ENCODE measurements at regions not wholly inside any gene's neighbourhood (a gene's known extent, or its start where the extent isn't known, plus 50 kb on each side); places are given as distances from the start of the nearest gene placed in this dataset.
"Not testable (repeated sequence)": the region's sequence is repeated elsewhere in the genome, so short reads cannot be mapped to it uniquely, and the experiment has no call there.

- no peak for DNase-seq (ENCODE audit: low read depth in 2 of 2)
These were observed 272.8 kb upstream of the STXBP6 start for GRCh38 chr14:25322784-25323183.

- not testable (repeated sequence) for DNase-seq (ENCODE audit: low read depth in 2 of 2)
These were observed 266.1 kb upstream of the STXBP6 start for GRCh38 chr14:25316007-25316406.

GRCh38 chr14:25308244-25308643 lies 258.3 kb upstream of the STXBP6 start:
- no peak for DNase-seq (ENCODE audit: low read depth in 2 of 2)

- no peak for DNase-seq (ENCODE audit: low read depth in 2 of 2)
These were observed 254.0 kb upstream of the STXBP6 start for GRCh38 chr14:25303934-25304333.

- no peak for DNase-seq (ENCODE audit: low read depth in 2 of 2)
These were observed 248.3 kb upstream of the STXBP6 start for GRCh38 chr14:25298238-25298637.

- DNase-seq (ENCODE audit: low read depth in 2 of 2) = not testable (repeated sequence)
These were observed 240.2 kb upstream of the STXBP6 start for GRCh38 chr14:25290154-25290553.

GRCh38 chr14:25274529-25274928 lies 224.6 kb upstream of the STXBP6 start:
- DNase-seq (ENCODE audit: low read depth in 2 of 2) = no peak

- DNase-seq (ENCODE audit: low read depth in 2 of 2) = no peak
These were observed 217.2 kb upstream of the STXBP6 start for GRCh38 chr14:25267186-25267585.

GRCh38 chr14:25259470-25259869 lies 209.5 kb upstream of the STXBP6 start:
- DNase-seq (ENCODE audit: low read depth in 2 of 2) = no peak

- DNase-seq (ENCODE audit: low read depth in 2 of 2) = no peak
These were observed 202.8 kb upstream of the STXBP6 start for GRCh38 chr14:25252793-25253192.

GRCh38 chr14:25250516-25250915 lies 200.6 kb upstream of the STXBP6 start:
- DNase-seq (ENCODE audit: low read depth in 2 of 2) = no peak

GRCh38 chr14:25247609-25248008 lies 197.7 kb upstream of the STXBP6 start:
- no peak for DNase-seq (ENCODE audit: low read depth in 2 of 2)

GRCh38 chr14:25246751-25247150 lies 196.8 kb upstream of the STXBP6 start:
- DNase-seq (ENCODE audit: low read depth in 2 of 2) = no peak

GRCh38 chr14:25239170-25239569 lies 189.2 kb upstream of the STXBP6 start:
- no peak for DNase-seq (ENCODE audit: low read depth in 2 of 2)

GRCh38 chr14:25237845-25238244 lies 187.9 kb upstream of the STXBP6 start:
- no peak for DNase-seq (ENCODE audit: low read depth in 2 of 2)

GRCh38 chr14:25233613-25234012 lies 183.7 kb upstream of the STXBP6 start:
- no peak for DNase-seq (ENCODE audit: low read depth in 2 of 2)

GRCh38 chr14:25231004-25231403 lies 181.1 kb upstream of the STXBP6 start:
- DNase-seq (ENCODE audit: low read depth in 2 of 2) = no peak

GRCh38 chr14:25226214-25226613 lies 176.3 kb upstream of the STXBP6 start:
- no peak for DNase-seq (ENCODE audit: low read depth in 2 of 2)

GRCh38 chr14:25222256-25222655 lies 172.3 kb upstream of the STXBP6 start:
- DNase-seq (ENCODE audit: low read depth in 2 of 2) = no peak

GRCh38 chr14:25220514-25220913 lies 170.6 kb upstream of the STXBP6 start:
- DNase-seq (ENCODE audit: low read depth in 2 of 2) = no peak

- DNase-seq (ENCODE audit: low read depth in 2 of 2) = no peak
These were observed 165.7 kb upstream of the STXBP6 start for GRCh38 chr14:25215607-25216006.

GRCh38 chr14:25197885-25198284 lies 147.9 kb upstream of the STXBP6 start:
- DNase-seq (ENCODE audit: low read depth in 2 of 2) = no peak

- no peak for DNase-seq (ENCODE audit: low read depth in 2 of 2)
These were observed 130.3 kb upstream of the STXBP6 start for GRCh38 chr14:25180221-25180620.

- no peak for DNase-seq (ENCODE audit: low read depth in 2 of 2)
These were observed 128.3 kb upstream of the STXBP6 start for GRCh38 chr14:25178255-25178654.
